Neural crest cell (in vitro differentiated cells): ENCODE measurements at regions not wholly inside any gene's neighbourhood (a gene's known extent, or its start where the extent isn't known, plus 50 kb on each side); places are given as distances from the start of the nearest gene placed in this dataset.

ENCODE experiments used
- DNase-seq: peaks from one replicate; pipeline ENCODE4 v3.0.0; 2021; ENCODE audit warnings: low read depth, mixed read lengths, low spot score
- H3K27ac Mint-ChIP-seq: one replicate; pipeline ENCODE4 v1.8.0; 2021; ENCODE audit warnings: mild to moderate bottlenecking, mixed read lengths; ENCODE audit not compliant: unreplicated experiment
- H3K27me3 Mint-ChIP-seq: 2 replicates; pipeline ENCODE4 v1.8.0; 2021; ENCODE audit warnings: low read depth, mild to moderate bottlenecking, mixed read lengths
- H3K36me3 Mint-ChIP-seq: 2 replicates; pipeline ENCODE4 v1.8.0; 2021; ENCODE audit warnings: low read depth, mild to moderate bottlenecking, mixed read lengths
- H3K4me1 Mint-ChIP-seq: 2 replicates; pipeline ENCODE4 v1.8.0; 2021; ENCODE audit warnings: mixed read lengths
- H3K4me3 Mint-ChIP-seq: one replicate; pipeline ENCODE4 v1.8.0; 2021; ENCODE audit warnings: mild to moderate bottlenecking, mixed read lengths
- H3K9me3 Mint-ChIP-seq: 2 replicates; pipeline ENCODE4 v1.8.0; 2021; ENCODE audit warnings: mixed read lengths
- CTCF ChIP-seq: fragments of 200-600 bp; sonication (generic); conservative IDR thresholded peaks from 2 replicates; pipeline ENCODE4 v1.5.0; 2021; ENCODE audit warnings: antibody characterized with exemption, mild to moderate bottlenecking

GRCh38 chr16:59121411-59122261, 387.5 kb upstream of the GOT2 start:
- H3K4me3 Mint-ChIP-seq: no peak overlapping the region
- no peak for TF ChIP-seq CTCF
- no peak overlapping the region for H3K27ac Mint-ChIP-seq

GRCh38 chr16:59116744-59117143, 382.6 kb upstream of the GOT2 start:
- no peak for DNase-seq
- no peak overlapping the region for H3K27ac Mint-ChIP-seq

More at GRCh38 chr16:59121411-59122261, 387.5 kb upstream of the GOT2 start:
- H3K27me3 Mint-ChIP-seq: no peaks in the 10 kb centered on the region
- no peaks in the 10 kb centered on the region for H3K4me1 Mint-ChIP-seq
- H3K36me3 Mint-ChIP-seq: no peaks in the 10 kb centered on the region
- H3K9me3 Mint-ChIP-seq: no peaks in the 10 kb centered on the region
- DNase-seq: no peak

GRCh38 chr16:59114790-59115189, 380.7 kb upstream of the GOT2 start:
- Mint-ChIP-seq H3K4me1 (no peaks in the 10 kb centered on the region), H3K4me3 (no peak overlapping the region), H3K36me3 (no peaks in the 10 kb centered on the region), H3K27ac (no peak overlapping the region), H3K9me3 (no peaks in the 10 kb centered on the region), H3K27me3 (no peaks in the 10 kb centered on the region)
- no peak for TF ChIP-seq CTCF
- DNase-seq: no peak

More at GRCh38 chr16:59116744-59117143, 382.6 kb upstream of the GOT2 start:
- Mint-ChIP-seq H3K9me3 (no peaks in the 10 kb centered on the region), H3K27me3 (no peaks in the 10 kb centered on the region), H3K36me3 (no peaks in the 10 kb centered on the region), H3K4me3 (no peak overlapping the region), H3K4me1 (no peaks in the 10 kb centered on the region)
- no peak for TF ChIP-seq CTCF

GRCh38 chr16:59113004-59113670, 379.0 kb upstream of the GOT2 start:
- H3K9me3 Mint-ChIP-seq: no peaks in the 10 kb centered on the region
- no peaks in the 10 kb centered on the region for H3K4me1 Mint-ChIP-seq
- no peak for DNase-seq
- no peak overlapping the region for H3K27ac Mint-ChIP-seq
- no peaks in the 10 kb centered on the region for H3K27me3 Mint-ChIP-seq
- TF ChIP-seq CTCF: no peak
- H3K4me3 Mint-ChIP-seq: no peak overlapping the region
- H3K36me3 Mint-ChIP-seq: no peaks in the 10 kb centered on the region

GRCh38 chr16:59111280-59111679, 377.2 kb upstream of the GOT2 start:
- TF ChIP-seq CTCF: no peak
- DNase-seq: no peak
- no peaks in the 10 kb centered on the region for H3K36me3 Mint-ChIP-seq
- no peak overlapping the region for H3K27ac Mint-ChIP-seq
- H3K27me3 Mint-ChIP-seq: no peaks in the 10 kb centered on the region
- no peaks in the 10 kb centered on the region for H3K4me1 Mint-ChIP-seq
- no peak overlapping the region for H3K4me3 Mint-ChIP-seq
- no peaks in the 10 kb centered on the region for H3K9me3 Mint-ChIP-seq
